RWPE2 (cell line): ENCODE measurements at regions not wholly inside any gene's neighbourhood (a gene's known extent, or its start where the extent isn't known, plus 50 kb on each side); places are given as distances from the start of the nearest gene placed in this dataset.
A peak's percentile ranks its signal among the peaks of the same experiment; 100 is the strongest.

Source experiments
- ATAC-seq: fragments of 200-7000 bp; cut with Tn5 transposase; 3 replicates; pipeline ENCODE4 v1.9.1; 2021; ENCODE audit warnings: low read depth
- DNase-seq: peaks from one replicate; pipeline ENCODE4 v3.0.0-alpha.2; 2020; ENCODE audit warnings: low spot score
- H3K27ac ChIP-seq: fragments of 450-650 bp; 2 replicates; pipeline ENCODE4 v1.5.1; 2017; ENCODE audit warnings: mild to moderate bottlenecking; ENCODE audit not compliant: poor library complexity, severe bottlenecking
- H3K27me3 ChIP-seq: fragments of 250-450 bp; sonication (Bioruptor Pico); 2 replicates; pipeline ENCODE4 v1.5.1; 2021; ENCODE audit warnings: mild to moderate bottlenecking, moderate library complexity; ENCODE audit not compliant: insufficient read depth, poor library complexity, severe bottlenecking
- H3K36me3 ChIP-seq: fragments of 250-450 bp; sonication (Bioruptor Pico); 2 replicates; pipeline ENCODE4 v1.5.1; 2020; ENCODE audit warnings: low read depth, mild to moderate bottlenecking, moderate library complexity
- H3K4me1 ChIP-seq: fragments of 250-450 bp; sonication (Bioruptor Pico); 2 replicates; pipeline ENCODE4 v1.5.1; 2021; ENCODE audit warnings: mild to moderate bottlenecking, moderate library complexity; ENCODE audit not compliant: insufficient read depth, poor library complexity, severe bottlenecking
- H3K4me3 ChIP-seq: fragments of 250-450 bp; sonication (Bioruptor Pico); 2 replicates; pipeline ENCODE4 v1.5.1; 2021; ENCODE audit warnings: mild to moderate bottlenecking, moderate library complexity; ENCODE audit not compliant: severe bottlenecking
- H3K9me3 ChIP-seq: fragments of 250-450 bp; sonication (Bioruptor Pico); 2 replicates; pipeline ENCODE4 v1.5.1; 2021; ENCODE audit warnings: mild to moderate bottlenecking, moderate library complexity; ENCODE audit not compliant: severe bottlenecking
- TF ChIP-seq, protein P1 (sequence below): fragments of 450-650 bp; IDR thresholded peaks from one replicate; pipeline ENCODE4 v1.5.1; 2017; ENCODE audit warnings: mild to moderate bottlenecking, moderate library complexity; ENCODE audit not compliant: poor library complexity, severe bottlenecking

DNA sequence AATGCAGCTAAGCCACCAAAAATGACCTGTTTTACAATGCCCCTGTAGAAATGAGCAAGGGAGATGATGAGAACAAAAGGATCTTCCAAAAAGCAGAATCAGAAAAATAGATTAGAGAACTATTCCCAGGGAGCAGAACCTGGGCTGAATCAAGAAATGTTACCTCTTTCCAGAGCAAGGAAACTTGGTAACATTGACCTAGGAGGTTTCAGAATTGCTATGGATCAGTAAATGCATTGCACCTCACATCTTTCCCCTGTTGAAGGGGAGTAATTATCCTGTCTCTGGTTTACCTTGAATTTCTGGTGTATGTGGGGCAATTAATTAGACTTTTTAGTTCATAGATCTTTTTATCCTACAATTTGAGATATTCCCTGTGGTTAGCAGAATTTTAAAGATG, 151.2 kb upstream of the RAI14 start:
- Histone ChIP-seq H3K27me3 (no peaks in the 10 kb centered on the region), H3K36me3 (no peaks in the 10 kb centered on the region), H3K4me1 (no peaks in the 10 kb centered on the region), H3K27ac (no peak overlapping the region), H3K9me3 (no peaks in the 10 kb centered on the region), H3K4me3 (no peak overlapping the region)
- TF ChIP-seq, protein P1, sequence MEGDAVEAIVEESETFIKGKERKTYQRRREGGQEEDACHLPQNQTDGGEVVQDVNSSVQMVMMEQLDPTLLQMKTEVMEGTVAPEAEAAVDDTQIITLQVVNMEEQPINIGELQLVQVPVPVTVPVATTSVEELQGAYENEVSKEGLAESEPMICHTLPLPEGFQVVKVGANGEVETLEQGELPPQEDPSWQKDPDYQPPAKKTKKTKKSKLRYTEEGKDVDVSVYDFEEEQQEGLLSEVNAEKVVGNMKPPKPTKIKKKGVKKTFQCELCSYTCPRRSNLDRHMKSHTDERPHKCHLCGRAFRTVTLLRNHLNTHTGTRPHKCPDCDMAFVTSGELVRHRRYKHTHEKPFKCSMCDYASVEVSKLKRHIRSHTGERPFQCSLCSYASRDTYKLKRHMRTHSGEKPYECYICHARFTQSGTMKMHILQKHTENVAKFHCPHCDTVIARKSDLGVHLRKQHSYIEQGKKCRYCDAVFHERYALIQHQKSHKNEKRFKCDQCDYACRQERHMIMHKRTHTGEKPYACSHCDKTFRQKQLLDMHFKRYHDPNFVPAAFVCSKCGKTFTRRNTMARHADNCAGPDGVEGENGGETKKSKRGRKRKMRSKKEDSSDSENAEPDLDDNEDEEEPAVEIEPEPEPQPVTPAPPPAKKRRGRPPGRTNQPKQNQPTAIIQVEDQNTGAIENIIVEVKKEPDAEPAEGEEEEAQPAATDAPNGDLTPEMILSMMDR: no peak
- DNase-seq (no peak), ATAC-seq (no peak)

DNA sequence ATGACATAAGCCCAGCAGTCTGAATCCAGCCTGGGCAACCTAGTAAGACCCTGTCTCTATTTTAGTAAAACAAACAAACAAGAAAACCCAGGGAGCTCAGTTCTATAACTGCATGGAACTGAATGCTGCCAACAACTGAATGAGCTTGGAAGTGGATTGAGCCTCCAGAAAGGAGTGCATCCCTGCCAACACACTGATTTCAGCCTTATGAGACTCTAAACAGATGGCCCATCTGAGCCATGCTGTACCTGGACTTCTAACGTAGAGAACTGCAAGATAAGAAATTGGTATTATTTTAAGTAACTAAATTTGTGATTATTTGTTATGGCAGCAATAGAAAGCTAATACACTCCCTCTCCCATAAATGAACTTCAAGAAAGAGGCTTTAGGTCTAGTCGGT, 150.4 kb upstream of the RAI14 start:
- Histone ChIP-seq H3K4me1 (no peaks in the 10 kb centered on the region), H3K27ac (no peak overlapping the region), H3K9me3 (no peaks in the 10 kb centered on the region), H3K4me3 (no peak overlapping the region), H3K27me3 (no peaks in the 10 kb centered on the region), H3K36me3 (no peaks in the 10 kb centered on the region)
- ATAC-seq (no peak), DNase-seq (no peak)
- TF ChIP-seq, protein P1: no peak

DNA sequence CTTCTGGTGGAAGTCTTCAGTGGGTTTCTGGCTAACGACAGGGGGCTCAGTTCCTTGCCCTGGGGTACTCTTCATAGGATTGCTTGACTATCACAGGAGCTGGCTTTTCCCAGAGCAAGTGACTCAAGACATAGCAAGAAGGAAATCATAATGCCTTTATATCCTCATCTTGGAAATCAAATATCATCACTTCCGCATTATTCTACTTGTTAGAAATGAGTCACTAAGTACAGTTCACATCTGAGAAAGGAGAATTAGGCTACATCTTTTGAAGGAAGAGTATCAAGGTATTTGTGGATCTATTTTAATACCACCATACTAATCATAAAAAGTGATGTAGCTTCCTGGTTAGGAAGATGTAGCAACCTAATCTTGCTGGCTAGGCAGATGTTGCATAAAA, 148.2 kb upstream of the RAI14 start:
- H3K4me3 ChIP-seq: no peak overlapping the region
- no peaks in the 10 kb centered on the region for H3K36me3 ChIP-seq
- DNase-seq: no peak
- no peak overlapping the region for H3K27ac ChIP-seq
- TF ChIP-seq, protein P1: no peak
- ATAC-seq: no peak
- no peaks in the 10 kb centered on the region for H3K9me3 ChIP-seq
- no peaks in the 10 kb centered on the region for H3K27me3 ChIP-seq
- no peaks in the 10 kb centered on the region for H3K4me1 ChIP-seq

DNA sequence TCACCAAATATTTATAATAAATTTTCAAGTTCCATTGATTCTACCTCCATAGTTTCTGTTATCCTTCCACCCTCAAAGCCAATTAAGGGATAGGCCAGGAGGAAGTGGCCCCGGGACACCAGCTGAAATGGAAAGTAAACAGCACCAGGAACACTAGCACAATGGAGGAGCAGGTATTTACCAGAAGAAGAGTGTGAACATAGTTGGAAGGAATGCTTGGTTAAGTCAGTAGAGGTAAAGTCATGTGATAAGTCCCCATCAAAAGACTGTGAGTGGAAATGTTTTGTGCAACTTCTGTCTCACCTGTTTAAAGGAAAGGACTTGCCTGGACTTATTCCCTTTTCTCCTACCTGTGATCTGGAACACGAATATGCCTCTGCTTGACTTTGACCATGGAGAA, 146.7 kb upstream of the RAI14 start:
- no peaks in the 10 kb centered on the region for H3K4me1 ChIP-seq
- no peaks in the 10 kb centered on the region for H3K36me3 ChIP-seq
- peak; percentile 17; the same call in 1 of the 3 replicates for ATAC-seq
- no peak overlapping the region for H3K4me3 ChIP-seq
- no peak overlapping the region for H3K27ac ChIP-seq
- H3K9me3 ChIP-seq: no peaks in the 10 kb centered on the region
- H3K27me3 ChIP-seq: no peaks in the 10 kb centered on the region
- DNase-seq: no peak
- TF ChIP-seq, protein P1: no peak

DNA sequence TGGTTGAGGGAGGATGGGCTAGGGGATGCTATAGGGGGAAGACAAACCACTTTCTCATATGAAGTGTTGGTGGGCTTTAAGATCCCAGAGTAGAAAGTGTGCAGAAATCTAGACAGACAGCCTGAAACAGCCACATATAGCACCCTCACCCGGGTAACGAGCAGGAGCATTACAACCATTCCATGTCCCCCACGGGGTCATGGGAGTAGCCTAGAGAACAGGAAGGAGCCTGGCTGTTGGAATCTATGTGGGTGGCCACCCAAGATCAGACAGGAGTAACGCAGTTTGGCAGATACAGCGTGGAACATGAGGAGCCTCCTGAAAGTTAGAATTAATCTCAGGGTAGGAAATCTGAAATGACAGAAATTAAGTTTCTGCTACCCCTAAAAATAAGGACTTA, 146.1 kb upstream of the RAI14 start:
- no peaks in the 10 kb centered on the region for H3K27me3 ChIP-seq
- H3K4me1 ChIP-seq: no peaks in the 10 kb centered on the region
- TF ChIP-seq, protein P1: no peak
- no peak overlapping the region for H3K4me3 ChIP-seq
- H3K9me3 ChIP-seq: no peaks in the 10 kb centered on the region
- no peak overlapping the region for H3K27ac ChIP-seq
- DNase-seq (no peak), ATAC-seq (no peak)
- H3K36me3 ChIP-seq: no peaks in the 10 kb centered on the region
